GM23338 (cell line): ENCODE measurements at regions not wholly inside any gene's neighbourhood (a gene's known extent, or its start where the extent isn't known, plus 50 kb on each side); places are given as distances from the start of the nearest gene placed in this dataset.

Experiments
- ATAC-seq: fragments of 200-7000 bp; cut with Tn5 transposase; 3 replicates; pipeline ENCODE4 v1.9.1; 2020
- DNase-seq: peaks from one replicate; pipeline ENCODE4 v3.0.0-alpha.2; 2015; ENCODE audit warnings: low spot score
- H2AFZ ChIP-seq: fragments of 200-600 bp; sonication (generic); 2 replicates; pipeline ENCODE4 v1.8.0; 2016; ENCODE audit warnings: antibody characterized with exemption, mild to moderate bottlenecking, moderate library complexity
- H3F3A ChIP-seq: fragments of 200-600 bp; sonication (generic); replicated peaks from 2 replicates; pipeline ENCODE4 v1.8.0; 2017; ENCODE audit warnings: antibody characterized with exemption, mixed run types, low read depth
- H3K27ac ChIP-seq: fragments of 200-600 bp; sonication (generic); 2 replicates; pipeline ENCODE4 v1.6.1; 2016; ENCODE audit warnings: low read depth
- H3K27me3 ChIP-seq: fragments of 200-600 bp; sonication (generic); 2 replicates; pipeline ENCODE4 v1.8.0; 2016; ENCODE audit warnings: mild to moderate bottlenecking, mixed run types, moderate library complexity; ENCODE audit not compliant: insufficient read depth
- H3K36me3 ChIP-seq: fragments of 200-600 bp; sonication (generic); 2 replicates; pipeline ENCODE4 v1.8.0; 2016; ENCODE audit warnings: mild to moderate bottlenecking; ENCODE audit not compliant: insufficient read depth
- H3K4me1 ChIP-seq: fragments of 200-600 bp; sonication (generic); 2 replicates; pipeline ENCODE4 v1.8.0; 2016; ENCODE audit warnings: mild to moderate bottlenecking, moderate library complexity; ENCODE audit not compliant: insufficient read depth
- H3K4me2 ChIP-seq: fragments of 200-600 bp; sonication (generic); 2 replicates; pipeline ENCODE4 v1.7.1; 2017; ENCODE audit warnings: mixed run types
- H3K4me3 ChIP-seq: fragments of 200-600 bp; sonication (generic); 2 replicates; pipeline ENCODE4 v1.6.1; 2016; ENCODE audit warnings: mixed run types
- H3K79me2 ChIP-seq: fragments of 200-600 bp; sonication (generic); replicated peaks from 2 replicates; pipeline ENCODE4 v1.8.0; 2017; ENCODE audit warnings: mild to moderate bottlenecking; ENCODE audit not compliant: insufficient read depth
- H3K9me2 ChIP-seq: fragments of 200-600 bp; sonication (generic); 2 replicates; pipeline ENCODE4 v1.8.0; 2017; ENCODE audit not compliant: insufficient read depth
- H4K20me1 ChIP-seq: fragments of 200-600 bp; sonication (generic); replicated peaks from 2 replicates; pipeline ENCODE4 v1.8.0; 2017; ENCODE audit warnings: mild to moderate bottlenecking; ENCODE audit not compliant: insufficient read depth
- H3K27ac Mint-ChIP-seq: 2 replicates; pipeline ENCODE4 v1.8.0; 2020; ENCODE audit warnings: inconsistent platforms, mild to moderate bottlenecking, moderate library complexity, mixed read lengths
- H3K27me3 Mint-ChIP-seq: 3 replicates; pipeline ENCODE4 v1.8.0; 2022; ENCODE audit warnings: low read depth, mild to moderate bottlenecking, moderate library complexity, mixed read lengths, inconsistent platforms; ENCODE audit not compliant: insufficient read depth, poor library complexity
- H3K36me3 Mint-ChIP-seq: 3 replicates; pipeline ENCODE4 v1.8.0; 2021; ENCODE audit warnings: low read depth, mild to moderate bottlenecking, inconsistent platforms, moderate library complexity, mixed read lengths
- H3K4me1 Mint-ChIP-seq: 3 replicates; pipeline ENCODE4 v1.8.0; 2020; ENCODE audit warnings: mild to moderate bottlenecking, inconsistent platforms, mixed read lengths
- H3K4me3 Mint-ChIP-seq: 3 replicates; pipeline ENCODE4 v1.8.0; 2021; ENCODE audit warnings: moderate library complexity, mild to moderate bottlenecking, inconsistent platforms, mixed read lengths
- H3K9me3 Mint-ChIP-seq: 3 replicates; pipeline ENCODE4 v1.8.0; 2020; ENCODE audit warnings: moderate library complexity, mild to moderate bottlenecking, inconsistent platforms, mixed read lengths
- CREB1 ChIP-seq: fragments of 250-450 bp; sonication (Bioruptor Pico); IDR thresholded peaks from 2 replicates; pipeline ENCODE4 v1.5.0; 2020; ENCODE audit warnings: low read depth, mild to moderate bottlenecking, moderate library complexity
- EZH2 ChIP-seq: fragments of 200-600 bp; sonication (generic); IDR thresholded peaks from one replicate; pipeline ENCODE4 v1.8.0; 2017; ENCODE audit warnings: antibody characterized with exemption, mild to moderate bottlenecking, low read depth; ENCODE audit not compliant: unreplicated experiment
- EZH2phosphoT487 ChIP-seq: fragments of 200-600 bp; sonication (generic); IDR thresholded peaks from one replicate; pipeline ENCODE4 v1.8.1; 2018; ENCODE audit warnings: antibody characterized with exemption; ENCODE audit not compliant: unreplicated experiment
- JUNB ChIP-seq: IDR thresholded peaks from one replicate; pipeline ENCODE4 v1.6.1; 2016; ENCODE audit warnings: antibody characterized with exemption; ENCODE audit not compliant: unreplicated experiment
- NANOG ChIP-seq: IDR thresholded peaks from 2 replicates; pipeline ENCODE4 v1.6.1; 2016; ENCODE audit warnings: antibody characterized with exemption, borderline replicate concordance
- POLR2AphosphoS5 ChIP-seq: IDR thresholded peaks from 2 replicates; pipeline ENCODE4 v1.6.1; 2016; ENCODE audit warnings: antibody characterized with exemption, low read depth
- REST ChIP-seq: IDR thresholded peaks from one replicate; pipeline ENCODE4 v1.6.1; 2018; ENCODE audit warnings: antibody characterized with exemption; ENCODE audit not compliant: unreplicated experiment
- STAT1 ChIP-seq: IDR thresholded peaks from one replicate; pipeline ENCODE4 v1.6.1; 2016; ENCODE audit warnings: antibody characterized with exemption; ENCODE audit not compliant: unreplicated experiment
- ZNF114 ChIP-seq: fragments of 250-450 bp; sonication (Bioruptor Pico); IDR thresholded peaks from 2 replicates; pipeline ENCODE4 v1.5.0; 2020; ENCODE audit warnings: mild to moderate bottlenecking, moderate library complexity
- ZNF331 ChIP-seq: fragments of 250-450 bp; sonication (Bioruptor Pico); IDR thresholded peaks from 2 replicates; pipeline ENCODE4 v1.5.0; 2020; ENCODE audit warnings: low read depth, mild to moderate bottlenecking, moderate library complexity
- TF ChIP-seq, protein P1 (sequence below), 2 experiments: fragments of 200-600 bp in 1 of 2; sonication (generic) in 1 of 2; conservative IDR thresholded peaks; 2 replicates each; pipeline versions ENCODE4 v1.5.1 to v1.6.1; 2016 to 2017; ENCODE audit warnings: antibody characterized with exemption in 2 of 2, low read depth in 2 of 2, mild to moderate bottlenecking in 2 of 2, moderate library complexity in 1 of 2
- TF ChIP-seq, protein P2 (sequence below): IDR thresholded peaks from 2 replicates; pipeline ENCODE4 v1.6.1; 2016; ENCODE audit warnings: antibody characterized with exemption
- TF ChIP-seq, protein P3 (sequence below): fragments of 250-450 bp; sonication (Bioruptor Pico); IDR thresholded peaks from 2 replicates; pipeline ENCODE4 v1.5.0; 2020; ENCODE audit warnings: mild to moderate bottlenecking, moderate library complexity

DNA sequence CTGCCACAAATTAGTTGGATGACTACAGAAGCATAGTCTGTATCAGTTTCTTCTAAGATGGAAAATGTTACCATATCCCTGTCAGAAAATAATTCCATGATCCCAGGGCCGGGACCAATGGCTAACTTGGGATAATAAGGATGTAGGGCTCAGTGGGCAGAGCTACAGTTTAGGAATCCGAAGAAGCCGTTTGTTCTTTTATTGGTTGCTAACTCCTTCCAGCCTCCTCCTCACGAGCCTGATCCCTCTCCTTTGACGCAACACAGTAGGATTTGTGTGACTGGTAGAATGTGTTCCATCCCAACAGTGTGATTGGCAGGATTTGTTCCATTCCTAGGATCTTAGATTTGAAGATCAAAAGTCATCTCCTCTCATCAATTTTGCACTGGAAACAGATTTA, 496.9 kb downstream of the AGTPBP1 start:
- Histone ChIP-seq H3K4me3 (no peak overlapping the region), H3K36me3 (no peaks in the 10 kb centered on the region), H3K4me1 (no peaks in the 10 kb centered on the region), H3K4me2 (no peak overlapping the region), H2AFZ (no peak overlapping the region), H3K9me2 (peaks cover 5% of the 10 kb centered on the region), H4K20me1 (no peaks in the 10 kb centered on the region), H3K27me3 (no peaks in the 10 kb centered on the region), H3F3A (no peaks in the 10 kb centered on the region), H3K79me2 (no peaks in the 10 kb centered on the region), H3K27ac (no peak overlapping the region)
- ATAC-seq (no peak), DNase-seq (no peak)
- Mint-ChIP-seq H3K9me3 (no peaks in the 10 kb centered on the region; the same call in 2 of the 3 replicates), H3K4me3 (no peak overlapping the region), H3K4me1 (peaks cover 4% of the 10 kb centered on the region; the same call in 1 of the 3 replicates), H3K27ac (no peak overlapping the region), H3K36me3 (no peaks in the 10 kb centered on the region), H3K27me3 (no peaks in the 10 kb centered on the region)
- no peak for TF ChIP-seq NANOG
- TF ChIP-seq CREB1, result no peak
- TF ChIP-seq, protein P1, sequence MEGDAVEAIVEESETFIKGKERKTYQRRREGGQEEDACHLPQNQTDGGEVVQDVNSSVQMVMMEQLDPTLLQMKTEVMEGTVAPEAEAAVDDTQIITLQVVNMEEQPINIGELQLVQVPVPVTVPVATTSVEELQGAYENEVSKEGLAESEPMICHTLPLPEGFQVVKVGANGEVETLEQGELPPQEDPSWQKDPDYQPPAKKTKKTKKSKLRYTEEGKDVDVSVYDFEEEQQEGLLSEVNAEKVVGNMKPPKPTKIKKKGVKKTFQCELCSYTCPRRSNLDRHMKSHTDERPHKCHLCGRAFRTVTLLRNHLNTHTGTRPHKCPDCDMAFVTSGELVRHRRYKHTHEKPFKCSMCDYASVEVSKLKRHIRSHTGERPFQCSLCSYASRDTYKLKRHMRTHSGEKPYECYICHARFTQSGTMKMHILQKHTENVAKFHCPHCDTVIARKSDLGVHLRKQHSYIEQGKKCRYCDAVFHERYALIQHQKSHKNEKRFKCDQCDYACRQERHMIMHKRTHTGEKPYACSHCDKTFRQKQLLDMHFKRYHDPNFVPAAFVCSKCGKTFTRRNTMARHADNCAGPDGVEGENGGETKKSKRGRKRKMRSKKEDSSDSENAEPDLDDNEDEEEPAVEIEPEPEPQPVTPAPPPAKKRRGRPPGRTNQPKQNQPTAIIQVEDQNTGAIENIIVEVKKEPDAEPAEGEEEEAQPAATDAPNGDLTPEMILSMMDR (conservative IDR thresholded peaks at IDR 0.05; ENCODE audit: low read depth in 2 of 2), result no peak
- TF ChIP-seq STAT1, result no peak
- TF ChIP-seq ZNF331 (CRISPR knock-in tag), result no peak
- TF ChIP-seq, protein P2, sequence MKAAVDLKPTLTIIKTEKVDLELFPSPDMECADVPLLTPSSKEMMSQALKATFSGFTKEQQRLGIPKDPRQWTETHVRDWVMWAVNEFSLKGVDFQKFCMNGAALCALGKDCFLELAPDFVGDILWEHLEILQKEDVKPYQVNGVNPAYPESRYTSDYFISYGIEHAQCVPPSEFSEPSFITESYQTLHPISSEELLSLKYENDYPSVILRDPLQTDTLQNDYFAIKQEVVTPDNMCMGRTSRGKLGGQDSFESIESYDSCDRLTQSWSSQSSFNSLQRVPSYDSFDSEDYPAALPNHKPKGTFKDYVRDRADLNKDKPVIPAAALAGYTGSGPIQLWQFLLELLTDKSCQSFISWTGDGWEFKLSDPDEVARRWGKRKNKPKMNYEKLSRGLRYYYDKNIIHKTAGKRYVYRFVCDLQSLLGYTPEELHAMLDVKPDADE, result no peak
- no peak for TF ChIP-seq ZNF114
- TF ChIP-seq POLR2AphosphoS5, result no peak
- TF ChIP-seq JUNB, result no peak
- TF ChIP-seq EZH2phosphoT487, result no peak
- no peak for TF ChIP-seq REST
- TF ChIP-seq EZH2, result no peak
- TF ChIP-seq, protein P3, sequence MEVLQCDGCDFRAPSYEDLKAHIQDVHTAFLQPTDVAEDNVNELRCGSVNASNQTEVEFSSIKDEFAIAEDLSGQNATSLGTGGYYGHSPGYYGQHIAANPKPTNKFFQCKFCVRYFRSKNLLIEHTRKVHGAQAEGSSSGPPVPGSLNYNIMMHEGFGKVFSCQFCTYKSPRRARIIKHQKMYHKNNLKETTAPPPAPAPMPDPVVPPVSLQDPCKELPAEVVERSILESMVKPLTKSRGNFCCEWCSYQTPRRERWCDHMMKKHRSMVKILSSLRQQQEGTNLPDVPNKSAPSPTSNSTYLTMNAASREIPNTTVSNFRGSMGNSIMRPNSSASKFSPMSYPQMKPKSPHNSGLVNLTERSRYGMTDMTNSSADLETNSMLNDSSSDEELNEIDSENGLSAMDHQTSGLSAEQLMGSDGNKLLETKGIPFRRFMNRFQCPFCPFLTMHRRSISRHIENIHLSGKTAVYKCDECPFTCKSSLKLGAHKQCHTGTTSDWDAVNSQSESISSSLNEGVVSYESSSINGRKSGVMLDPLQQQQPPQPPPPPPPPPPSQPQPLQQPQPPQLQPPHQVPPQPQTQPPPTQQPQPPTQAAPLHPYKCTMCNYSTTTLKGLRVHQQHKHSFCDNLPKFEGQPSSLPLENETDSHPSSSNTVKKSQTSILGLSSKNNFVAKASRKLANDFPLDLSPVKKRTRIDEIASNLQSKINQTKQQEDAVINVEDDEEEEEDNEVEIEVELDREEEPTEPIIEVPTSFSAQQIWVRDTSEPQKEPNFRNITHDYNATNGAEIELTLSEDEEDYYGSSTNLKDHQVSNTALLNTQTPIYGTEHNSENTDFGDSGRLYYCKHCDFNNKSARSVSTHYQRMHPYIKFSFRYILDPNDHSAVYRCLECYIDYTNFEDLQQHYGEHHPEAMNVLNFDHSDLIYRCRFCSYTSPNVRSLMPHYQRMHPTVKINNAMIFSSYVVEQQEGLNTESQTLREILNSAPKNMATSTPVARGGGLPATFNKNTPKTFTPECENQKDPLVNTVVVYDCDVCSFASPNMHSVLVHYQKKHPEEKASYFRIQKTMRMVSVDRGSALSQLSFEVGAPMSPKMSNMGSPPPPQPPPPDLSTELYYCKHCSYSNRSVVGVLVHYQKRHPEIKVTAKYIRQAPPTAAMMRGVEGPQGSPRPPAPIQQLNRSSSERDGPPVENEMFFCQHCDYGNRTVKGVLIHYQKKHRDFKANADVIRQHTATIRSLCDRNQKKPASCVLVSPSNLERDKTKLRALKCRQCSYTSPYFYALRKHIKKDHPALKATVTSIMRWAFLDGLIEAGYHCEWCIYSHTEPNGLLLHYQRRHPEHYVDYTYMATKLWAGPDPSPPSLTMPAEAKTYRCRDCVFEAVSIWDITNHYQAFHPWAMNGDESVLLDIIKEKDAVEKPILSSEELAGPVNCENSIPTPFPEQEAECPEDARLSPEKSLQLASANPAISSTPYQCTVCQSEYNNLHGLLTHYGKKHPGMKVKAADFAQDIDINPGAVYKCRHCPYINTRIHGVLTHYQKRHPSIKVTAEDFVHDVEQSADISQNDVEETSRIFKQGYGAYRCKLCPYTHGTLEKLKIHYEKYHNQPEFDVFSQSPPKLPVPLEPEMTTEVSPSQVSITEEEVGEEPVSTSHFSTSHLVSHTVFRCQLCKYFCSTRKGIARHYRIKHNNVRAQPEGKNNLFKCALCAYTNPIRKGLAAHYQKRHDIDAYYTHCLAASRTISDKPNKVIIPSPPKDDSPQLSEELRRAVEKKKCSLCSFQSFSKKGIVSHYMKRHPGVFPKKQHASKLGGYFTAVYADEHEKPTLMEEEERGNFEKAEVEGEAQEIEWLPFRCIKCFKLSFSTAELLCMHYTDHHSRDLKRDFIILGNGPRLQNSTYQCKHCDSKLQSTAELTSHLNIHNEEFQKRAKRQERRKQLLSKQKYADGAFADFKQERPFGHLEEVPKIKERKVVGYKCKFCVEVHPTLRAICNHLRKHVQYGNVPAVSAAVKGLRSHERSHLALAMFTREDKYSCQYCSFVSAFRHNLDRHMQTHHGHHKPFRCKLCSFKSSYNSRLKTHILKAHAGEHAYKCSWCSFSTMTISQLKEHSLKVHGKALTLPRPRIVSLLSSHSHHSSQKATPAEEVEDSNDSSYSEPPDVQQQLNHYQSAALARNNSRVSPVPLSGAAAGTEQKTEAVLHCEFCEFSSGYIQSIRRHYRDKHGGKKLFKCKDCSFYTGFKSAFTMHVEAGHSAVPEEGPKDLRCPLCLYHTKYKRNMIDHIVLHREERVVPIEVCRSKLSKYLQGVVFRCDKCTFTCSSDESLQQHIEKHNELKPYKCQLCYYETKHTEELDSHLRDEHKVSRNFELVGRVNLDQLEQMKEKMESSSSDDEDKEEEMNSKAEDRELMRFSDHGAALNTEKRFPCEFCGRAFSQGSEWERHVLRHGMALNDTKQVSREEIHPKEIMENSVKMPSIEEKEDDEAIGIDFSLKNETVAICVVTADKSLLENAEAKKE, result no peak
